Natural killer cell (primary cell): ENCODE measurements at regions not wholly inside any gene's neighbourhood (a gene's known extent, or its start where the extent isn't known, plus 50 kb on each side); places are given as distances from the start of the nearest gene placed in this dataset.

Source experiments
- ATAC-seq, 3 donors: fragments of 150-1000 bp in 2 of 3; fragments of 200-7000 bp in 1 of 3; cut with Tn5 transposase; 1 replicate in 1 of 3; 2 replicates in 2 of 3; pipeline ENCODE4 v1.10.0; 2021; ENCODE audit warnings: mild to moderate bottlenecking in 2 of 3, moderate library complexity in 2 of 3
- DNase-seq, 2 donors: peaks; one replicate each; pipeline versions ENCODE4 v3.0.0 to v3.0.0-alpha.2; 2013 to 2021; ENCODE audit warnings: mixed read lengths in 1 of 2
- H3K27ac ChIP-seq: one replicate; pipeline ENCODE4 v1.5.1; 2013; ENCODE audit warnings: mild to moderate bottlenecking, low read length
- H3K27me3 ChIP-seq: one replicate; pipeline ENCODE4 v1.6.1; 2013; ENCODE audit warnings: low read length; ENCODE audit not compliant: control insufficient read depth, insufficient read depth
- H3K36me3 ChIP-seq: one replicate; pipeline ENCODE4 v1.6.1; 2013; ENCODE audit warnings: low read length; ENCODE audit not compliant: control insufficient read depth, insufficient read depth
- H3K4me1 ChIP-seq: one replicate; pipeline ENCODE4 v1.6.1; 2013; ENCODE audit warnings: low read length; ENCODE audit not compliant: control insufficient read depth, insufficient read depth
- H3K4me3 ChIP-seq: one replicate; pipeline ENCODE4 v1.5.1; 2013; ENCODE audit warnings: low read length
- H3K9me3 ChIP-seq: one replicate; pipeline ENCODE4 v1.6.1; 2013; ENCODE audit warnings: low read length; ENCODE audit not compliant: control insufficient read depth, insufficient read depth
- H3K27ac Mint-ChIP-seq, 2 donors: one replicate each; pipeline ENCODE4 v1.8.0; 2022; ENCODE audit warnings: mild to moderate bottlenecking in 2 of 2, mixed read lengths in 2 of 2, moderate library complexity in 1 of 2
- H3K27me3 Mint-ChIP-seq, 2 donors: one replicate each; pipeline ENCODE4 v1.8.0; 2022; ENCODE audit warnings: low read depth in 2 of 2, mixed read lengths in 2 of 2
- H3K36me3 Mint-ChIP-seq: one replicate; pipeline ENCODE4 v1.8.0; 2022; ENCODE audit warnings: mixed read lengths
- H3K4me1 Mint-ChIP-seq, 2 donors: one replicate each; pipeline ENCODE4 v1.8.0; 2022; ENCODE audit warnings: mixed read lengths in 2 of 2
- H3K4me3 Mint-ChIP-seq: one replicate; pipeline ENCODE4 v1.8.0; 2022; ENCODE audit warnings: mild to moderate bottlenecking, moderate library complexity, mixed read lengths
- H3K9me3 Mint-ChIP-seq, 2 donors: one replicate each; pipeline ENCODE4 v1.8.0; 2022; ENCODE audit warnings: mixed read lengths in 2 of 2
- WGBS: methylation state at CpG from one replicate; pipeline ENCODE4 v1.1.7; 2013; ENCODE audit warnings: missing lambda C conversion rate; ENCODE audit not compliant: insufficient coverage; 5-methylcytosine and 5-hydroxymethylcytosine counted together
- intact Hi-C: fragments of 100-400 bp; cut with micrococcal nuclease; formaldehyde crosslinking; loops from one replicate; pipeline ENCODE4 v1.14.2; 2022
- TF ChIP-seq, protein P1 (sequence below): fragments of 200-600 bp; IDR thresholded peaks from one replicate; pipeline ENCODE4 v1.8.0; 2022; ENCODE audit warnings: antibody characterized with exemption

- intact Hi-C loops = no loop called here
- no peak overlapping the region for H3K4me3 Mint-ChIP-seq
- H3K36me3 Mint-ChIP-seq = no peaks in the 10 kb centered on the region
- no peaks in the 10 kb centered on the region for H3K27me3 Mint-ChIP-seq
- peaks cover 0 to 2% of the 10 kb centered on the region in 2 donors for H3K9me3 Mint-ChIP-seq
- no peak overlapping the region for H3K4me3 ChIP-seq
- H3K27ac Mint-ChIP-seq = no peak overlapping the region
- H3K36me3 ChIP-seq = no peaks in the 10 kb centered on the region
- 92% methylated on average over 20 of the region's 20 CpGs for WGBS
- DNase-seq (no peak), ATAC-seq (no peak)
- TF ChIP-seq, protein P1, sequence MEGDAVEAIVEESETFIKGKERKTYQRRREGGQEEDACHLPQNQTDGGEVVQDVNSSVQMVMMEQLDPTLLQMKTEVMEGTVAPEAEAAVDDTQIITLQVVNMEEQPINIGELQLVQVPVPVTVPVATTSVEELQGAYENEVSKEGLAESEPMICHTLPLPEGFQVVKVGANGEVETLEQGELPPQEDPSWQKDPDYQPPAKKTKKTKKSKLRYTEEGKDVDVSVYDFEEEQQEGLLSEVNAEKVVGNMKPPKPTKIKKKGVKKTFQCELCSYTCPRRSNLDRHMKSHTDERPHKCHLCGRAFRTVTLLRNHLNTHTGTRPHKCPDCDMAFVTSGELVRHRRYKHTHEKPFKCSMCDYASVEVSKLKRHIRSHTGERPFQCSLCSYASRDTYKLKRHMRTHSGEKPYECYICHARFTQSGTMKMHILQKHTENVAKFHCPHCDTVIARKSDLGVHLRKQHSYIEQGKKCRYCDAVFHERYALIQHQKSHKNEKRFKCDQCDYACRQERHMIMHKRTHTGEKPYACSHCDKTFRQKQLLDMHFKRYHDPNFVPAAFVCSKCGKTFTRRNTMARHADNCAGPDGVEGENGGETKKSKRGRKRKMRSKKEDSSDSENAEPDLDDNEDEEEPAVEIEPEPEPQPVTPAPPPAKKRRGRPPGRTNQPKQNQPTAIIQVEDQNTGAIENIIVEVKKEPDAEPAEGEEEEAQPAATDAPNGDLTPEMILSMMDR = no peak
- H3K4me1 Mint-ChIP-seq = no peaks in the 10 kb centered on the region
- H3K27ac ChIP-seq = no peak overlapping the region
- no peaks in the 10 kb centered on the region for H3K27me3 ChIP-seq
- no peaks in the 10 kb centered on the region for H3K4me1 ChIP-seq
- peaks cover 4% of the 10 kb centered on the region for H3K9me3 ChIP-seq
Measured at GRCh38 chr5:13244151-13244550, 700.3 kb downstream of the DNAH5 start.

DNA sequence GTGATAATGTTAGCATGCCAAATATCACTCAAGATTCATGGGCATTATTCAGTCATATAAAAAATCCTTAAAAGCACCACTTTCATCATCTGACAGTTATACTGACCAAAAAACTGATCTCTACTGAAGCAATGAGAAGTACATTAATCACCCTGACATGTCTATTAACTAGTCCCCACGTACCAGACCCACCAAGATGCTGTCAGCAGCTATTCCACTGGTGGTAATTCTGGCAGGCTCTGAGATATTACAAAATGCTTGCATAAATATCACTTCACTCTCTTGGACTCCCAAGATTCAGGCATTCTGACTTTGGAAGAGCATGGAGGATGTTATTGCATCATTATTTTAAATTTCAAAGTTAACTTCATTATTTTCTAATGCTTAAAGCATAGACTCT, 717.0 kb downstream of the DNAH5 start:
- DNase-seq (no peak), ATAC-seq (no peak)
- Histone ChIP-seq H3K27me3 (no peaks in the 10 kb centered on the region), H3K4me3 (no peak overlapping the region), H3K4me1 (no peaks in the 10 kb centered on the region), H3K9me3 (no peaks in the 10 kb centered on the region), H3K36me3 (no peaks in the 10 kb centered on the region), H3K27ac (no peak overlapping the region)
- H3K9me3 Mint-ChIP-seq = peaks cover 0 to 5% of the 10 kb centered on the region in 2 donors
- no peaks in the 10 kb centered on the region for H3K4me1 Mint-ChIP-seq
- H3K36me3 Mint-ChIP-seq = no peaks in the 10 kb centered on the region
- intact Hi-C loops = no loop called here
- TF ChIP-seq, protein P1 = no peak
- H3K4me3 Mint-ChIP-seq = no peak overlapping the region
- 43% methylated on average over 1 of the region's 1 CpG for WGBS
- no peak overlapping the region for H3K27ac Mint-ChIP-seq
- H3K27me3 Mint-ChIP-seq = no peaks in the 10 kb centered on the region

DNA sequence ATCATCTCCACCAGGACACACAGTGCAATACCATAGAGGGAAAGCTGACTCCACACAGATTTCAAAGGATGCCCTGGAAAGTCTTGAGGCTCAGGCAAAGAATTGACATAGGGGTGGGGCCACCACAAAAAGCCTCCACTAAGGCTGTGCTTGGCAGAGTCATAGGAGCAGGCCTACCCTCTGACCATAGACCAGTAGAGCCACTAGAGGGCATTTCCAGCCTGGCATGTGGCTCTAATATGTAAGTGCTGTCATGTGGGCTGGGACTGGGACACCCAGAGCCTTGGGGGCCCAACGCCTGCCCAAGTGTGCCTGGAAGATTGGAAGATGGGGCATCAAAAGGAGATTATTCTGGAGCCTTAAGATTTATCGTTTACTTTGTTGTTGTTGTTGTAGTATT, 726.0 kb downstream of the DNAH5 start:
- no peaks in the 10 kb centered on the region for H3K36me3 ChIP-seq
- Mint-ChIP-seq H3K4me1 (no peaks in the 10 kb centered on the region), H3K27ac (no peak overlapping the region), H3K4me3 (no peak overlapping the region), H3K36me3 (no peaks in the 10 kb centered on the region), H3K27me3 (no peaks in the 10 kb centered on the region), H3K9me3 (peaks cover 3 to 5% of the 10 kb centered on the region in 2 donors)
- no peaks in the 10 kb centered on the region for H3K4me1 ChIP-seq
- 92% methylated on average over 2 of the region's 2 CpGs for WGBS
- no peak for ATAC-seq
- H3K27me3 ChIP-seq = no peaks in the 10 kb centered on the region
- intact Hi-C loops = no loop called here
- DNase-seq = no peak
- no peak overlapping the region for H3K4me3 ChIP-seq
- no peaks in the 10 kb centered on the region for H3K9me3 ChIP-seq
- TF ChIP-seq, protein P1 = no peak
- H3K27ac ChIP-seq = no peak overlapping the region

- Histone ChIP-seq H3K36me3 (no peaks in the 10 kb centered on the region), H3K4me1 (no peaks in the 10 kb centered on the region), H3K27ac (no peak overlapping the region), H3K9me3 (no peaks in the 10 kb centered on the region), H3K4me3 (no peak overlapping the region), H3K27me3 (no peaks in the 10 kb centered on the region)
- no peaks in the 10 kb centered on the region for H3K36me3 Mint-ChIP-seq
- no peaks in the 10 kb centered on the region for H3K27me3 Mint-ChIP-seq
- 87% methylated on average over 2 of the region's 2 CpGs for WGBS
- H3K4me3 Mint-ChIP-seq = no peak overlapping the region
- H3K4me1 Mint-ChIP-seq = no peaks in the 10 kb centered on the region
- peaks cover 3 to 7% of the 10 kb centered on the region in 2 donors for H3K9me3 Mint-ChIP-seq
- DNase-seq (no peak), ATAC-seq (no peak)
- TF ChIP-seq, protein P1 = no peak
- intact Hi-C loops = no loop called here
- no peak overlapping the region for H3K27ac Mint-ChIP-seq
Measured at GRCh38 chr5:13217636-13218035, 726.9 kb downstream of the DNAH5 start.
